CD4-positive, alpha-beta memory T cell (primary cell): ENCODE measurements at regions not wholly inside any gene's neighbourhood (a gene's known extent, or its start where the extent isn't known, plus 50 kb on each side); places are given as distances from the start of the nearest gene placed in this dataset.

Experiments
- CTCF ChIA-PET: fragments of 350-600 bp; sonication (Branson Sonifier 250); formaldehyde crosslinking; loops from one replicate; lab custom pipeline; 2021; ENCODE audit warnings: inconsistent platforms; ENCODE audit not compliant: partially characterized antibody; lab: Charles Lee
- POLR2A ChIA-PET: fragments of 350-600 bp; sonication (Branson Sonifier 250); formaldehyde crosslinking; loops from one replicate; lab custom pipeline; 2021; ENCODE audit not compliant: partially characterized antibody; lab: Charles Lee
- DNase-seq, 5 donors: peaks; one replicate each; pipeline versions ENCODE4 v3.0.0 to v3.0.0-alpha.2; 2020 to 2022; ENCODE audit warnings: mixed read lengths in 1 of 5
- H3K27ac ChIP-seq: one replicate; pipeline ENCODE4 v1.7.0; 2013; ENCODE audit warnings: low read depth, low read length
- H3K27me3 ChIP-seq: 2 replicates; pipeline ENCODE4 v1.7.0; 2013; ENCODE audit warnings: mild to moderate bottlenecking, low read length, moderate library complexity; ENCODE audit not compliant: insufficient read depth
- H3K36me3 ChIP-seq: 2 replicates; pipeline ENCODE4 v1.7.0; 2013; ENCODE audit warnings: mild to moderate bottlenecking, low read length, moderate library complexity; ENCODE audit not compliant: insufficient read depth
- H3K4me1 ChIP-seq: 2 replicates; pipeline ENCODE4 v1.7.0; 2013; ENCODE audit warnings: mild to moderate bottlenecking, low read length, moderate library complexity; ENCODE audit not compliant: insufficient read depth
- H3K4me3 ChIP-seq, 2 donors: one replicate each; pipeline ENCODE4 v1.7.0; 2013; ENCODE audit warnings: low read length in 2 of 2, mild to moderate bottlenecking in 1 of 2
- H3K9me3 ChIP-seq, 2 donors: one replicate each; pipeline ENCODE4 v1.7.0; 2013; ENCODE audit warnings: low read length in 2 of 2, control low read depth in 1 of 2; ENCODE audit not compliant: control insufficient read depth in 1 of 2
- H3K27ac Mint-ChIP-seq, 7 donors: one replicate each; pipeline ENCODE4 v1.8.0; 2020 to 2021; ENCODE audit warnings: mixed read lengths in 7 of 7, mild to moderate bottlenecking in 6 of 7, inconsistent platforms in 3 of 7, moderate library complexity in 3 of 7
- H3K27me3 Mint-ChIP-seq, 2 donors: one replicate each; pipeline ENCODE4 v1.8.0; 2020 to 2021; ENCODE audit warnings: mixed read lengths in 2 of 2
- H3K36me3 Mint-ChIP-seq, 2 donors: one replicate each; pipeline ENCODE4 v1.8.0; 2020 to 2021; ENCODE audit warnings: mixed read lengths in 2 of 2, inconsistent platforms in 1 of 2, mild to moderate bottlenecking in 1 of 2
- H3K4me1 Mint-ChIP-seq, 4 donors: one replicate each; pipeline ENCODE4 v1.8.0; 2020 to 2021; ENCODE audit warnings: mixed read lengths in 4 of 4, mild to moderate bottlenecking in 1 of 4
- H3K4me3 Mint-ChIP-seq, 8 donors: one replicate each; pipeline ENCODE4 v1.8.0; 2020 to 2021; ENCODE audit warnings: mixed read lengths in 8 of 8, mild to moderate bottlenecking in 7 of 8, moderate library complexity in 6 of 8, inconsistent platforms in 3 of 8
- H3K9me3 Mint-ChIP-seq, 8 donors: one replicate each; pipeline ENCODE4 v1.8.0; 2020 to 2021; ENCODE audit warnings: mixed read lengths in 8 of 8, mild to moderate bottlenecking in 5 of 8, inconsistent platforms in 3 of 8, moderate library complexity in 1 of 8
- intact Hi-C: fragments of 100-400 bp; cut with micrococcal nuclease; formaldehyde crosslinking; loops from one replicate; pipeline ENCODE4 v1.15.1; 2023

GRCh38 chr2:12903272-12903671 lies 186.5 kb downstream of the TRIB2 start:
- Histone ChIP-seq H3K4me3 (no peak overlapping the region), H3K4me1 (peaks cover 3% of the 10 kb centered on the region), H3K9me3 (no peaks in the 10 kb centered on the region), H3K27me3 (no peaks in the 10 kb centered on the region), H3K36me3 (no peaks in the 10 kb centered on the region), H3K27ac (no peak overlapping the region)
- no peaks in the 10 kb centered on the region for H3K36me3 Mint-ChIP-seq
- H3K4me1 Mint-ChIP-seq = peaks cover under 1 to 7% (median 6%) of the 10 kb centered on the region in 4 donors
- DNase-seq = no peak
- H3K4me3 Mint-ChIP-seq = no peak overlapping the region
- ChIA-PET POLR2A (no interaction called here), CTCF (no interaction called here)
- intact Hi-C loops = no loop called here
- H3K27ac Mint-ChIP-seq = no peak overlapping the region
- peaks cover 0 to 1% (median 0%) of the 10 kb centered on the region in 8 donors for H3K9me3 Mint-ChIP-seq
- no peaks in the 10 kb centered on the region for H3K27me3 Mint-ChIP-seq

GRCh38 chr2:12910431-12910830 lies 193.7 kb downstream of the TRIB2 start:
- H3K27me3 ChIP-seq = no peaks in the 10 kb centered on the region
- Mint-ChIP-seq H3K27me3 (peaks cover 5% of the 10 kb centered on the region in 2 donors), H3K36me3 (no peaks in the 10 kb centered on the region), H3K9me3 (peaks cover 0 to 2% (median 0%) of the 10 kb centered on the region in 8 donors), H3K4me1 (peaks cover 0 to 4% (median 0%) of the 10 kb centered on the region in 4 donors), H3K4me3 (no peak overlapping the region), H3K27ac (no peak overlapping the region)
- H3K27ac ChIP-seq = no peak overlapping the region
- peaks cover 0 to 3% of the 10 kb centered on the region in 2 donors for H3K9me3 ChIP-seq
- CTCF ChIA-PET = no interaction called here
- intact Hi-C loops = no loop called here
- H3K4me1 ChIP-seq = no peaks in the 10 kb centered on the region
- no peak for DNase-seq
- H3K36me3 ChIP-seq = no peaks in the 10 kb centered on the region
- POLR2A ChIA-PET = no interaction called here
- H3K4me3 ChIP-seq = no peak overlapping the region

- H3K4me3 Mint-ChIP-seq = no peak overlapping the region
- H3K4me3 ChIP-seq = no peak overlapping the region
- peaks cover 0 to 3% of the 10 kb centered on the region in 2 donors for H3K9me3 ChIP-seq
- H3K4me1 ChIP-seq = no peaks in the 10 kb centered on the region
- no peaks in the 10 kb centered on the region for H3K36me3 ChIP-seq
- no peak overlapping the region for H3K27ac Mint-ChIP-seq
- H3K27ac ChIP-seq = no peak overlapping the region
- H3K4me1 Mint-ChIP-seq = no peaks in the 10 kb centered on the region
- intact Hi-C loops = no loop called here
- H3K36me3 Mint-ChIP-seq = no peaks in the 10 kb centered on the region
- no peaks in the 10 kb centered on the region for H3K27me3 ChIP-seq
- POLR2A ChIA-PET = no interaction called here
- no peak for DNase-seq
- CTCF ChIA-PET = interaction anchor here (1.0 kb wide), 2 partner anchors 15 to 199 kb away, joined by 3 to 4 read pairs; partner anchors contain the start of gene TRIB2
- peaks cover 0 to 2% (median 0%) of the 10 kb centered on the region in 8 donors for H3K9me3 Mint-ChIP-seq
- peaks cover 5 to 7% of the 10 kb centered on the region in 2 donors for H3K27me3 Mint-ChIP-seq
These were observed 199.1 kb downstream of the TRIB2 start for GRCh38 chr2:12915787-12916186.

- Mint-ChIP-seq H3K27me3 (peaks cover 2 to 12% of the 10 kb centered on the region in 2 donors), H3K27ac (no peak overlapping the region), H3K36me3 (no peaks in the 10 kb centered on the region), H3K4me3 (no peak overlapping the region), H3K9me3 (peaks cover 0 to 2% (median 0%) of the 10 kb centered on the region in 8 donors), H3K4me1 (no peaks in the 10 kb centered on the region)
- POLR2A ChIA-PET = no interaction called here
- no peaks in the 10 kb centered on the region for H3K9me3 ChIP-seq
- H3K4me1 ChIP-seq = no peaks in the 10 kb centered on the region
- intact Hi-C loops = no loop called here
- H3K27me3 ChIP-seq = no peaks in the 10 kb centered on the region
- no peak overlapping the region for H3K27ac ChIP-seq
- H3K36me3 ChIP-seq = no peaks in the 10 kb centered on the region
- DNase-seq = no peak
- CTCF ChIA-PET = interaction anchor here (1.2 kb wide), 1 partner anchor 98 kb away, joined by 3 read pairs; no protein-coding TSS in a partner anchor
- no peak overlapping the region for H3K4me3 ChIP-seq
These were observed 201.6 kb downstream of the TRIB2 start for GRCh38 chr2:12918138-12918834.

- Histone ChIP-seq H3K27me3 (no peaks in the 10 kb centered on the region), H3K4me3 (no peak overlapping the region), H3K4me1 (no peaks in the 10 kb centered on the region), H3K36me3 (no peaks in the 10 kb centered on the region), H3K27ac (no peak overlapping the region), H3K9me3 (no peaks in the 10 kb centered on the region)
- ChIA-PET CTCF (interaction anchor here (1.2 kb wide), 1 partner anchor 98 kb away, joined by 3 read pairs; no protein-coding TSS in a partner anchor), POLR2A (no interaction called here)
- Mint-ChIP-seq H3K27ac (no peak overlapping the region), H3K27me3 (peaks cover 2 to 12% of the 10 kb centered on the region in 2 donors), H3K9me3 (peaks cover 0 to 2% (median 0%) of the 10 kb centered on the region in 8 donors), H3K4me1 (no peaks in the 10 kb centered on the region), H3K4me3 (no peak overlapping the region), H3K36me3 (no peaks in the 10 kb centered on the region)
- no peak for DNase-seq
- intact Hi-C loops = no loop called here
These were observed 202.2 kb downstream of the TRIB2 start for GRCh38 chr2:12918835-12919445.

- Histone ChIP-seq H3K9me3 (no peaks in the 10 kb centered on the region), H3K4me1 (no peaks in the 10 kb centered on the region), H3K36me3 (no peaks in the 10 kb centered on the region), H3K4me3 (no peak overlapping the region), H3K27me3 (no peaks in the 10 kb centered on the region), H3K27ac (no peak overlapping the region)
- no peak overlapping the region for H3K27ac Mint-ChIP-seq
- no peaks in the 10 kb centered on the region for H3K36me3 Mint-ChIP-seq
- intact Hi-C loops = no loop called here
- CTCF ChIA-PET = interaction anchor here (2.8 kb wide), 1 partner anchor 9 kb away, joined by 13 read pairs; no protein-coding TSS in a partner anchor
- no peak for DNase-seq
- no peak overlapping the region for H3K4me3 Mint-ChIP-seq
- POLR2A ChIA-PET = interaction anchor here (1.1 kb wide), 1 partner anchor 420 kb away, joined by 4 read pairs; no protein-coding TSS in a partner anchor
- H3K27me3 Mint-ChIP-seq = peaks cover 2 to 8% of the 10 kb centered on the region in 2 donors
- H3K4me1 Mint-ChIP-seq = peaks cover 0 to 4% (median 0%) of the 10 kb centered on the region in 4 donors
- H3K9me3 Mint-ChIP-seq = peaks cover 0 to 2% (median 0%) of the 10 kb centered on the region in 8 donors
These were observed 204.6 kb downstream of the TRIB2 start for GRCh38 chr2:12921321-12921720.

- H3K27ac Mint-ChIP-seq = no peak overlapping the region
- Histone ChIP-seq H3K4me1 (peaks cover 13% of the 10 kb centered on the region), H3K27me3 (no peaks in the 10 kb centered on the region), H3K36me3 (no peaks in the 10 kb centered on the region), H3K4me3 (no peak overlapping the region), H3K9me3 (no peaks in the 10 kb centered on the region), H3K27ac (no peak overlapping the region)
- CTCF ChIA-PET = interaction anchor here (0.9 to 1.4 kb wide), 2 partner anchors 8 to 203 kb away, joined by 3 to 4 read pairs; no protein-coding TSS in a partner anchor
- POLR2A ChIA-PET = no interaction called here
- peaks cover 0 to 2% (median 0%) of the 10 kb centered on the region in 8 donors for H3K9me3 Mint-ChIP-seq
- peaks cover 4 to 15% (median 9%) of the 10 kb centered on the region in 4 donors for H3K4me1 Mint-ChIP-seq
- H3K36me3 Mint-ChIP-seq = no peaks in the 10 kb centered on the region
- peaks cover 2 to 7% of the 10 kb centered on the region in 2 donors for H3K27me3 Mint-ChIP-seq
- intact Hi-C loops = no loop called here
- H3K4me3 Mint-ChIP-seq = no peak overlapping the region
- DNase-seq = no peak
These were observed 207.3 kb downstream of the TRIB2 start for GRCh38 chr2:12923907-12924610.
